ENCODE measurements at regions not wholly inside any gene's neighbourhood (a gene's known extent, or its start where the extent isn't known, plus 50 kb on each side); places are given as distances from the start of the nearest gene placed in this dataset.

- Histone ChIP-seq H3K4me1 (ENCODE audit: control extremely low read depth in 1 of 4, control insufficient read depth in 4 of 4, insufficient read depth in 4 of 4, low read length in 3 of 4) (peaks cover 0 to 12% (median 6%) of the 10 kb centered on the region in 4 experiments), H3K9me3 (ENCODE audit: control extremely low read depth in 1 of 5, control insufficient read depth in 4 of 5, insufficient read depth in 2 of 5, low read depth in 1 of 5, low read length in 4 of 5) (peaks cover 0 to 6% (median under 1%) of the 10 kb centered on the region in 5 experiments), H3K4me3 (ENCODE audit: control insufficient read depth in 1 of 7, extremely low read depth in 1 of 7, insufficient read depth in 4 of 7, low read depth in 2 of 7, low read length in 6 of 7) (no peak overlapping the region), H3K27ac (ENCODE audit: insufficient read depth in 1 of 2, low read depth in 1 of 2, low read length in 2 of 2, poor library complexity in 1 of 2, severe bottlenecking in 2 of 2) (no peak overlapping the region), H3K27me3 (replicated peaks in 2 of 5; ENCODE audit: control insufficient read depth in 4 of 5, insufficient read depth in 5 of 5, low read length in 4 of 5) (no peaks in the 10 kb centered on the region), H3K36me3 (ENCODE audit: control insufficient read depth in 4 of 4, insufficient read depth in 4 of 4, low read length in 3 of 4) (no peaks in the 10 kb centered on the region)
- CTCF ChIA-PET = interaction anchor here (1.3 kb wide), 1 partner anchor 42 kb away, joined by 7 read pairs; no protein-coding TSS in a partner anchor
- POLR2A ChIA-PET = no interaction called here
- peak in 1 of 3 donors; percentile 18 for DNase-seq
- no CpG with 5 or more reads among the region's 1 CpG for WGBS (ENCODE audit: insufficient coverage)
These were observed 135.3 kb upstream of the LMCD1 start for GRCh38 chr3:8366219-8366810.

GRCh38 chr3:8368598-8368997, 133.0 kb upstream of the LMCD1 start:
- ChIA-PET POLR2A (no interaction called here), CTCF (no interaction called here)
- Histone ChIP-seq H3K4me1 (ENCODE audit: control extremely low read depth in 1 of 4, control insufficient read depth in 4 of 4, insufficient read depth in 4 of 4, low read length in 3 of 4) (peaks cover 0 to 12% (median 6%) of the 10 kb centered on the region in 4 experiments), H3K9me3 (ENCODE audit: control extremely low read depth in 1 of 5, control insufficient read depth in 4 of 5, insufficient read depth in 2 of 5, low read depth in 1 of 5, low read length in 4 of 5) (no peaks in the 10 kb centered on the region), H3K36me3 (ENCODE audit: control insufficient read depth in 4 of 4, insufficient read depth in 4 of 4, low read length in 3 of 4) (no peaks in the 10 kb centered on the region), H3K27ac (ENCODE audit: insufficient read depth in 1 of 2, low read depth in 1 of 2, low read length in 2 of 2, poor library complexity in 1 of 2, severe bottlenecking in 2 of 2) (no peak overlapping the region), H3K4me3 (ENCODE audit: control insufficient read depth in 1 of 7, extremely low read depth in 1 of 7, insufficient read depth in 4 of 7, low read depth in 2 of 7, low read length in 6 of 7) (no peak overlapping the region), H3K27me3 (replicated peaks in 2 of 5; ENCODE audit: control insufficient read depth in 4 of 5, insufficient read depth in 5 of 5, low read length in 4 of 5) (no peaks in the 10 kb centered on the region)
- DNase-seq = no peak
- 80% methylated on average over 1 of the region's 5 CpGs for WGBS (ENCODE audit: insufficient coverage)

DNA sequence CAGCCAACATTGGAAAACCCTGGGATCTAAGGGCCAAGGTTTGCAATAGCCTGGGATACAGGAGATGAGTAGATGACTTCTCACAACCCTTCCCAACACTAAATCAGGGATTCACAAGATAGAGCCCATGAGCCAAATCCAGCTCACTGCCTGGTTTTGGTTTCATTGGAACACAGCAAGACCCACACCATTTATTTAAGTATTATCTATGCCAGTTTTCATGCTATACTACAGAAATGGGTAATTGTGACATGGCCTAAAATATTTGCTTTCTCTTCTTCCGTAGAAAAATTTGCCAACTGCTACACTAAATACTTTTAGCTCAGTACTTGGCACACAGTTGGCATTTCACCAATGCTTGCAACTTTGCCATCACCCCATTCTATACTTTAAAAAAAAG, 132.0 kb upstream of the LMCD1 start:
- ChIA-PET CTCF (interaction anchor here (1.1 to 1.5 kb wide), 3 partner anchors 12 to 42 kb away, joined by 3 to 4 read pairs (median 4); no protein-coding TSS in a partner anchor), POLR2A (no interaction called here)
- peaks cover 0 to 6% (median 2%) of the 10 kb centered on the region in 5 experiments for H3K9me3 ChIP-seq (ENCODE audit: control extremely low read depth in 1 of 5, control insufficient read depth in 4 of 5, insufficient read depth in 2 of 5, low read depth in 1 of 5, low read length in 4 of 5)
- H3K27ac ChIP-seq (ENCODE audit: insufficient read depth in 1 of 2, low read depth in 1 of 2, low read length in 2 of 2, poor library complexity in 1 of 2, severe bottlenecking in 2 of 2) = no peak overlapping the region
- H3K4me1 ChIP-seq (ENCODE audit: control extremely low read depth in 1 of 4, control insufficient read depth in 4 of 4, insufficient read depth in 4 of 4, low read length in 3 of 4) = peaks cover 0 to 12% (median 6%) of the 10 kb centered on the region in 4 experiments
- H3K4me3 ChIP-seq (ENCODE audit: control insufficient read depth in 1 of 7, extremely low read depth in 1 of 7, insufficient read depth in 4 of 7, low read depth in 2 of 7, low read length in 6 of 7) = no peak overlapping the region
- 100% methylated on average over 1 of the region's 1 CpG for WGBS (ENCODE audit: insufficient coverage)
- no peaks in the 10 kb centered on the region for H3K27me3 ChIP-seq (replicated peaks in 2 of 5; ENCODE audit: control insufficient read depth in 4 of 5, insufficient read depth in 5 of 5, low read length in 4 of 5)
- no peaks in the 10 kb centered on the region for H3K36me3 ChIP-seq (ENCODE audit: control insufficient read depth in 4 of 4, insufficient read depth in 4 of 4, low read length in 3 of 4)
- no peak for DNase-seq

DNA sequence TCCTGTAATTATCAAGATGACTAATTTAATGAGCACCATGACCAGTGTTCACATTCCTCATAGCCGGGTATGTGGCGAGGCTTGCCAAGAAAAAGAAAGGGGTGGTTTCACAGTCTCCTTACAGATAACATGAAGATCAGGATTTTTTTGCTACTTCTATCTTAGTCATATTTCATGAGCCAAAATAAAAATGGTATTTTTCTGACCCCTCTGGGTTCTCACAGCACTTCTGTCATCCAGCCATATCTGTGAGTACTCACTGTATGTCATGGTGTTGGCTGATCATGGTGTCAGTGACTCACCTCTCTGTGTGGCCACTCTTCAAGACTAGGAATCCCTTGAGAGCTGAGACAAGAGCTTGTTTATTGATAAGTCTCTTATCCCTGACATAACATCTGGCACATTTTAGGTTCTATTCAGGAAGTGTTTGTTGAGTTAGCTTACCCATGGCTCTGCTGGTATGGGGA, 130.5 kb upstream of the LMCD1 start:
- Histone ChIP-seq H3K4me1 (ENCODE audit: control extremely low read depth in 1 of 4, control insufficient read depth in 4 of 4, insufficient read depth in 4 of 4, low read length in 3 of 4) (peaks cover 0 to 2% (median under 1%) of the 10 kb centered on the region in 4 experiments), H3K27me3 (replicated peaks in 2 of 5; ENCODE audit: control insufficient read depth in 4 of 5, insufficient read depth in 5 of 5, low read length in 4 of 5) (no peaks in the 10 kb centered on the region), H3K27ac (ENCODE audit: insufficient read depth in 1 of 2, low read depth in 1 of 2, low read length in 2 of 2, poor library complexity in 1 of 2, severe bottlenecking in 2 of 2) (no peak overlapping the region), H3K4me3 (ENCODE audit: control insufficient read depth in 1 of 7, extremely low read depth in 1 of 7, insufficient read depth in 4 of 7, low read depth in 2 of 7, low read length in 6 of 7) (no peak overlapping the region), H3K9me3 (ENCODE audit: control extremely low read depth in 1 of 5, control insufficient read depth in 4 of 5, insufficient read depth in 2 of 5, low read depth in 1 of 5, low read length in 4 of 5) (peaks cover 0 to 6% (median 4%) of the 10 kb centered on the region in 5 experiments), H3K36me3 (ENCODE audit: control insufficient read depth in 4 of 4, insufficient read depth in 4 of 4, low read length in 3 of 4) (no peaks in the 10 kb centered on the region)
- 92% methylated on average over 2 of the region's 2 CpGs for WGBS (ENCODE audit: insufficient coverage)
- peak; percentile 16 to 76 (median 55) for DNase-seq
- ChIA-PET CTCF (interaction anchor here (1.5 kb wide), 1 partner anchor 13 kb away, joined by 4 read pairs; no protein-coding TSS in a partner anchor), POLR2A (no interaction called here)

- peaks cover 0 to 6% (median 4%) of the 10 kb centered on the region in 5 experiments for H3K9me3 ChIP-seq (ENCODE audit: control extremely low read depth in 1 of 5, control insufficient read depth in 4 of 5, insufficient read depth in 2 of 5, low read depth in 1 of 5, low read length in 4 of 5)
- H3K27ac ChIP-seq (ENCODE audit: insufficient read depth in 1 of 2, low read depth in 1 of 2, low read length in 2 of 2, poor library complexity in 1 of 2, severe bottlenecking in 2 of 2) = no peak overlapping the region
- peak in 1 of 3 donors; percentile 23 for DNase-seq
- no peaks in the 10 kb centered on the region for H3K4me1 ChIP-seq (ENCODE audit: control extremely low read depth in 1 of 4, control insufficient read depth in 4 of 4, insufficient read depth in 4 of 4, low read length in 3 of 4)
- ChIA-PET POLR2A (no interaction called here), CTCF (no interaction called here)
- WGBS (ENCODE audit: insufficient coverage) = 74% methylated on average over 5 of the region's 7 CpGs
- no peaks in the 10 kb centered on the region for H3K27me3 ChIP-seq (replicated peaks in 2 of 5; ENCODE audit: control insufficient read depth in 4 of 5, insufficient read depth in 5 of 5, low read length in 4 of 5)
- no peaks in the 10 kb centered on the region for H3K36me3 ChIP-seq (ENCODE audit: control insufficient read depth in 4 of 4, insufficient read depth in 4 of 4, low read length in 3 of 4)
- no peak overlapping the region for H3K4me3 ChIP-seq (ENCODE audit: control insufficient read depth in 1 of 7, extremely low read depth in 1 of 7, insufficient read depth in 4 of 7, low read depth in 2 of 7, low read length in 6 of 7)
These were observed 129.6 kb upstream of the LMCD1 start for GRCh38 chr3:8371960-8372463.

GRCh38 chr3:8380904-8381704, 120.5 kb upstream of the LMCD1 start:
- no peaks in the 10 kb centered on the region for H3K4me1 ChIP-seq (ENCODE audit: control extremely low read depth in 1 of 4, control insufficient read depth in 4 of 4, insufficient read depth in 4 of 4, low read length in 3 of 4)

More at GRCh38 chr3:8380904-8381704, 120.5 kb upstream of the LMCD1 start:
- H3K9me3 ChIP-seq (ENCODE audit: control extremely low read depth in 1 of 5, control insufficient read depth in 4 of 5, insufficient read depth in 2 of 5, low read depth in 1 of 5, low read length in 4 of 5) = peaks cover 0 to 2% (median 0%) of the 10 kb centered on the region in 5 experiments
- H3K36me3 ChIP-seq (ENCODE audit: control insufficient read depth in 4 of 4, insufficient read depth in 4 of 4, low read length in 3 of 4) = no peaks in the 10 kb centered on the region
- H3K27me3 ChIP-seq (replicated peaks in 2 of 5; ENCODE audit: control insufficient read depth in 4 of 5, insufficient read depth in 5 of 5, low read length in 4 of 5) = no peaks in the 10 kb centered on the region
- WGBS (ENCODE audit: insufficient coverage) = 100% methylated on average over 2 of the region's 5 CpGs
- DNase-seq = no peak
- CTCF ChIA-PET = no interaction called here
- POLR2A ChIA-PET = no interaction called here
- H3K27ac ChIP-seq (ENCODE audit: insufficient read depth in 1 of 2, low read depth in 1 of 2, low read length in 2 of 2, poor library complexity in 1 of 2, severe bottlenecking in 2 of 2) = no peak overlapping the region
- no peak overlapping the region for H3K4me3 ChIP-seq (ENCODE audit: control insufficient read depth in 1 of 7, extremely low read depth in 1 of 7, insufficient read depth in 4 of 7, low read depth in 2 of 7, low read length in 6 of 7)
